Stimulated activated naive CD8-positive, alpha-beta T cell treated with anti-CD3 and anti-CD28 coated beads, Interleukin-15, amount 100 ng/mL, for 72 hours (primary cell): ENCODE measurements at regions not wholly inside any gene's neighbourhood (a gene's known extent, or its start where the extent isn't known, plus 50 kb on each side); places are given as distances from the start of the nearest gene placed in this dataset.

ENCODE experiments used
- ATAC-seq: fragments of 150-1000 bp; cut with Tn5 transposase; 2 replicates; pipeline ENCODE4 v1.10.0; 2021; ENCODE audit warnings: mild to moderate bottlenecking, moderate library complexity
- DNase-seq, 2 donors: peaks; one replicate each; pipeline ENCODE4 v3.0.0; 2021 to 2022
- H3K27ac Mint-ChIP-seq, 2 donors: one replicate each; pipeline ENCODE4 v1.8.0; 2022; ENCODE audit warnings: mild to moderate bottlenecking in 2 of 2, mixed read lengths in 2 of 2, moderate library complexity in 2 of 2
- H3K27me3 Mint-ChIP-seq: one replicate; pipeline ENCODE4 v1.8.0; 2022; ENCODE audit warnings: mixed read lengths
- H3K4me1 Mint-ChIP-seq: one replicate; pipeline ENCODE4 v1.8.0; 2022; ENCODE audit warnings: mild to moderate bottlenecking, mixed read lengths
- H3K4me3 Mint-ChIP-seq, 2 donors: one replicate each; pipeline ENCODE4 v1.8.0; 2022; ENCODE audit warnings: mild to moderate bottlenecking in 2 of 2, mixed read lengths in 2 of 2, moderate library complexity in 1 of 2
- H3K9me3 Mint-ChIP-seq, 2 donors: one replicate each; pipeline ENCODE4 v1.8.0; 2022; ENCODE audit warnings: mixed read lengths in 2 of 2

- ATAC-seq (no peak), DNase-seq (no peak)
- Mint-ChIP-seq H3K27me3 (no peaks in the 10 kb centered on the region), H3K27ac (no peak overlapping the region), H3K9me3 (peaks cover 0 to 5% of the 10 kb centered on the region in 2 donors), H3K4me1 (no peaks in the 10 kb centered on the region), H3K4me3 (no peak overlapping the region)
These were observed 56.8 kb upstream of the DGKB start for GRCh38 chr7:14959339-14959738.

DNA sequence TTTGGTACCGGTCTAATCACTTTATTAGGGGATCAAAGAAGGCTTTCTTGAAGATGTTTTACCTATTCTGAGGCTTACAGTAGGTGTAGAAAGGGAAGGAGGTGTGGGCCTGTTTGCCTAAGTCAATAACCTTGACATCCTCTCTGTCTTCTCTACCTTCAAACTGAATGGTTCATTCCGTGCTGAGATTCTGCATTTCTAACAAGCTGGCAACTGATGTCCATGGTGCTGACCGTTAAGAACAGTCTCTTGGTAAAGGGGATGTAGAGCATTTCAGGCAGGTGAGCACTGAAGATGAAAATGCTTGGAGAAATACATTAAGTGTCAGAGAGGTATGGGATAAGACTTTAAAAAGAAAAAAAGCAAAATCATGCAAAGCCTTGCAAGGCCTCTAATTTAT is 51.5 kb upstream of the DGKB start:
- no peak for ATAC-seq
- no peak for DNase-seq
- Mint-ChIP-seq H3K27me3 (no peaks in the 10 kb centered on the region), H3K27ac (no peak overlapping the region), H3K9me3 (peaks cover 0 to 5% of the 10 kb centered on the region in 2 donors), H3K4me1 (no peaks in the 10 kb centered on the region), H3K4me3 (no peak overlapping the region)
